ENCODE measurements at regions not wholly inside any gene's neighbourhood (a gene's known extent, or its start where the extent isn't known, plus 50 kb on each side); places are given as distances from the start of the nearest gene placed in this dataset.

- no peak for DNase-seq (ENCODE audit: low read depth, low spot score)
These were observed 528.1 kb downstream of the MN1 start for GRCh38 chr22:27273436-27273835.

DNA sequence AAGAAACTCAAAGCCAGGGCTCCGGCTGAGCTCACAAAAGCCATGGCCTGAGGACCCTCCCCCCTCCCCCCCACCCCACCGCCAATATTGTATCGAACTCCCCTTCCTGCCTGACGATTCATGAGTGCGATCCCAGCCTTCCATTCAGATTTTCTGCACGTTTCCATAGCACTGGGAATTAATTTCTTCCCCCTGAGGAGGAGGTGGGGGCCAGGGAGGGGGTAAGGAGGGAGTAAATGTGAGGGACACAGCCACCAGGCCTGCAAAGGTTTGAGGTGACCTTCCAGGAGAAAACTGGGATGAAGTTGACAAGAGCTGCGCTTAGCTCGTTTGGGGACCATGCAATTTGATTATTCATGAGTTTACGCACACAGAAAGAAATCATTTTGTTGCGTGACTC is 527.7 kb downstream of the MN1 start:
- DNase-seq (ENCODE audit: low read depth, low spot score), result no peak

GRCh38 chr22:27274770-27275449 is 526.6 kb downstream of the MN1 start:
- no peak for DNase-seq (ENCODE audit: low read depth, low spot score)

DNA sequence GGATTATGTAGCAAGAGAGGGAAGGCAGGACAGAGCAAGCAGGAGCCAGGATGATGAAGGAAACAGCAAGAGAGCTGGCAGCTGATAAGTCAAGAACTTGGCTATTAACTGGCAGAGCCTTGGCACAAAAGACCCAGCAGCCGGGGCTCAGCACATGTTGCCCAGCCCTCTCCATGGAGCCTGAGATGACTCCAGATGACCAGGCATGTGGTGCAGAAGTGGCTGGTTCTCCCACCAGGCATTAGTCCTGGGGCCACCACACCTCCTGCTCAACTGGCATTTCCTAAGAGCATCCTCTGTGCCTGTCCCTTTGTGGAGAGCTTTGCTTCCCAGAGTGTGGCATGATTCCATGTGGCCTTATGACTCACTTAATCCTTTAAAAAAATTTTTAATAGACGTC is 522.6 kb downstream of the MN1 start:
- DNase-seq (ENCODE audit: low read depth, low spot score), result no peak

- no peak for DNase-seq (ENCODE audit: low read depth, low spot score)
These were observed 518.3 kb downstream of the MN1 start for GRCh38 chr22:27283240-27283639.

- DNase-seq (ENCODE audit: low read depth, low spot score), result no peak
These were observed 517.8 kb downstream of the MN1 start for GRCh38 chr22:27283714-27284113.

GRCh38 chr22:27284324-27284723 is 517.2 kb downstream of the MN1 start:
- no peak for DNase-seq (ENCODE audit: low read depth, low spot score)

DNA sequence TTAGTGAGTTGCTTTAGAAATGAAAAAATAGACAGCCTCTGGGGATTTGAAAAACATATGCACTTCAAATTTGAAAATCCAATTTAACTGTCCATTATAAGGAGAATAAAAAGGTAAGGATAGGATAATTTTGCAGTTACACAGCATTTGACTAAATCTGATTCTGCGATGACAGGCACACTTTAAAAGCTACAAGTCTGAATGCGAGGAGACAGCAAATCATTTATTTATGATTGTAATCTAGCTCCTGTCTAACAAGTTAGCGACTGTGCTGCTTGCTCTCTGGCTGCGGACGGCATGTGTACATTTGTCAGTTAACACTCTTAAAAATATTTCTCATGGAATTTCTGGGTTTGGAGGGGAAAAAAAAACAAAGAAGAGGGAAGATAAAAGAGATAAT is 514.8 kb downstream of the MN1 start:
- DNase-seq (ENCODE audit: low read depth, low spot score), result no peak

- DNase-seq (ENCODE audit: low read depth, low spot score), result no peak
These were observed 508.8 kb downstream of the MN1 start for GRCh38 chr22:27292542-27293299.

GRCh38 chr22:27293721-27294445 is 507.7 kb downstream of the MN1 start:
- DNase-seq (ENCODE audit: low read depth, low spot score), result no peak

- no peak for DNase-seq (ENCODE audit: low read depth, low spot score)
These were observed 506.5 kb downstream of the MN1 start for GRCh38 chr22:27295040-27295439.

DNA sequence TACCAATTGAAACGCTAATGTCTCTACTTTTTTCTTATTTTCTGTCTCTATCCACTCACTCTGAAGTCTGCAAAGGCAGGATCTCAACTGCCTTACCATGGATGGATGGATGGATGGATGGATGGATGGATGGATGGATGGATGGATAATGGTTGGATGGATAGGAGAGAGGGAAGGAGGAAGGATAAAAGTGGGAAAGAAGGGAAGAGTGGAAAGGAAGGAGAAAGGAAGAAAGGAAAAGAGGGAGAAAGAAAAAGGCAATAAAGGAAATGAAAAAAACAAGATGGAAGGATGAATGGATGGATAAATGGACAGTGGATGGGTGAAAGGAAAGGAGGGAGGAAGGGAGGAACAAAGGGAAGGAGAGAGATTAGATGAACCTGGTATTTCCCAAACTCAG is 506.0 kb downstream of the MN1 start:
- DNase-seq (ENCODE audit: low read depth, low spot score), result no peak

DNA sequence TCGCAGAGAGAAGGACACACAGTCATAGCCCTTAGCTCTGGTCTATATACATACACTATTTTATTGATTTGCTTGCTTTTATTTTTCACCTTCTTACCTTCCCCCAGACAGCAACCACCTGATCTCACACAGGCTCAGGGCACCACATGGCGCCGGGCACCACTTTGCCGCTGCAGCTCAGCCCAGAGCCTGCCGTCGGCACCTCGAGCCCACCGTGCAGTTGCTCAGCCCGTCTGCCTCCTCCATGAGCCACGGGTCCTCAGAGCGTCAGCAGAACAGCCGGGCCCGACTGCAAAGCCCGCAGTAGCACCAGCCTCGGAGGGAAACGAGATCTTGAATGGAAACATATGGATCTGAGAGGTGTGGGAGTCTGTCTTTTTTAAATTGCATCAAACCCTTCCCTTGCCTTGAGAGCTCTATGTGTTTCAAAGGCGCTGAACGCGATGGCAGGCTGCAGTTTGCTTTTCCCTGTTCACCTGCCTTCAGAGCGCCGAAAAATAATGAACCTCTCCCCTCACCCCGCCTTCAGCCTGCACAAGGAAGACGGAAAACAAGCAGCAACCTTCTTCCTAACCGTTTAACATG is 505.4 kb downstream of the MN1 start:
- DNase-seq (ENCODE audit: low read depth, low spot score), result no peak

DNA sequence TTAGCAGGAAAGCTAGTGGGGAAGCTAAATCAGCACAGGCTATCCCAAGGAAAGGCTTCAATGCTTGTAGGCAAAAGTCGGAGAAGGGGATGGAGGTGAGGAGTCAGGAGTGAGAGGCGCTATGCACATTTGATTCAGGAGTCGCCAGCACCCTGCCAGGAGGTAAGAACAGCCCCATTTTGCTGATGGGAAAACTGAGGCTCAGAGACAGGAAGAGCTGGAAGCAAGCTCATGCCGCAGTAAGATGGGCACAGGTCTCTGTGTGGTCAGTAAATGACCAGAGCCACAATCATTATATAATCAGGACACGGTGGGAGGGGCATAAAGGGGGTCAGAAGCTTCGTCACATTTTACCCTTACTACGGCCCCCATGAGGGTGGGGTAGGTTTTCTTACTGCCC is 504.4 kb downstream of the MN1 start:
- no peak for DNase-seq (ENCODE audit: low read depth, low spot score)

DNA sequence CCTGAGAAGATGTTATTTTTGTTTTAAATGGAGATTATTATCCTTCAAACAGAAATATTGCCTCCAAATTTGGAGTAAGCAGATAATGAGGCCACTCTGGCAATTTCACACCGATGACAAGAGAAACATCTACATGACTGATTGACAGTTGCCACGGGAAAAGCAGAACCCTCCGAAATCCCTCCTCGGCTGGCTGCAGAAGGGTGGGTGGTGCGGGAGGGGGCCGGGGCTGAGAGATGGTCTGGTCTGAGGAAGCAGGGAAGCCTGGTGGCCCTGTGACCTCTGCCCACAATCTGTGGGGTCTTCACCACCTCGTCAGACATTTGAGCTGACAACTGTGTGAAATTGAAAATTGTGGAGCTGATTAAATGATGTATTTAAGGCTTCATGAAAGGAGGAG is 503.2 kb downstream of the MN1 start:
- no peak for DNase-seq (ENCODE audit: low read depth, low spot score)

- no peak for DNase-seq (ENCODE audit: low read depth, low spot score)
These were observed 502.8 kb downstream of the MN1 start for GRCh38 chr22:27298742-27299141.

- DNase-seq (ENCODE audit: low read depth, low spot score), result no peak
These were observed 502.1 kb downstream of the MN1 start for GRCh38 chr22:27299181-27300085.

- no peak for DNase-seq (ENCODE audit: low read depth, low spot score)
These were observed 500.8 kb downstream of the MN1 start for GRCh38 chr22:27300536-27301285.

DNA sequence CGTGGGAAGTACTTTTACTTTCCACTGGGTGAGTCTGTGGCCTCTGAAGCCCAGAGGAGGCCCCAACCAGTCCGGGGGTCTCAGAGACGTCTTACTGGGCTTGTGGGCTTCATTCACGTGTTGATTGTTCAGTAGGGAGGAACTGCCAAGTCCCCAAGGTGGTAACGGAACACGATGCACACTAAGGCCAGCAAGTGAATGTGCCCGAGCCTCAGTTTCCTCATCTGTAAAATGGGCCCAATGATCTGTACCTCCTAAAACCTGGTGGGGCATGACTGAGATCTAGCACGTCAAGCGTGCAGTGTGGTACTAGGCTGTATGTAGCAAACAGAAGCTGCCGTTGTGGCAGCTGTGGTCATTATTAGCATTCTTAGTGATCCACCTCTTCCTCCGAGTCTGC is 499.1 kb downstream of the MN1 start:
- DNase-seq (ENCODE audit: low read depth, low spot score), result no peak

DNA sequence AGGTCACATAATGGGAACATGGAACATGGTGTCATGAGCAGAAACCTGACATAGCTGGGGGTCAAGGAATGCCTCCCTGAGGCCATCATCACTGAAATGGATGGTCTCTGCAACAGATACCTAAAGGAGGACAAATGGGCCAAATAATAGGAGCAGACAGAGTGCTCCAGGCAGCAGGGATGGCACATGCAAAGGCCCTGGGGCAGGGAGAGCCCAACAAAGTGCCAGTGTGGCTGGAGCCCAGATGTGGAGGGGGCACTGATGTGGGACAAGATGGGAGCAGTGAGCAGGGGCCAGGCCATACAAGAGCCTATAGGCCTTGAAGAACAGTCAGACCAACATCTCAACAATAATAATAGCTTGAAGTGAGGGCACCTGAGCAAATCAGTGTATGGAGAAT is 497.8 kb downstream of the MN1 start:
- no peak for DNase-seq (ENCODE audit: low read depth, low spot score)

Data from pulmonary artery endothelial cell (primary cell).